Endodermal cell (in vitro differentiated cells): ENCODE measurements at regions not wholly inside any gene's neighbourhood (a gene's known extent, or its start where the extent isn't known, plus 50 kb on each side); places are given as distances from the start of the nearest gene placed in this dataset.

Source experiments
- DNase-seq: peaks from one replicate; pipeline ENCODE4 v3.0.0-alpha.2; 2017
- H3K27ac ChIP-seq: 2 replicates; pipeline ENCODE4 v1.5.1; 2013; ENCODE audit warnings: mild to moderate bottlenecking, low read depth, low read length, moderate library complexity
- H3K27me3 ChIP-seq: 2 replicates; pipeline ENCODE4 v1.6.1; 2013; ENCODE audit warnings: mild to moderate bottlenecking, low read length, moderate library complexity; ENCODE audit not compliant: insufficient read depth, control insufficient read depth, poor library complexity, severe bottlenecking
- H3K36me3 ChIP-seq: 2 replicates; pipeline ENCODE4 v1.7.0; 2013; ENCODE audit warnings: mild to moderate bottlenecking, low read length, moderate library complexity; ENCODE audit not compliant: control insufficient read depth, insufficient read depth
- H3K4me1 ChIP-seq: one replicate; pipeline ENCODE4 v1.7.0; 2013; ENCODE audit warnings: low read length; ENCODE audit not compliant: control insufficient read depth, insufficient read depth
- H3K4me3 ChIP-seq: 2 replicates; pipeline ENCODE4 v1.5.1; 2013; ENCODE audit warnings: mild to moderate bottlenecking, low read length, moderate library complexity
- H3K9ac ChIP-seq: 2 replicates; pipeline ENCODE4 v1.6.1; 2013; ENCODE audit warnings: mild to moderate bottlenecking, low read length, moderate library complexity; ENCODE audit not compliant: poor library complexity, severe bottlenecking; ENCODE audit errors: extremely low read depth
- H3K9me3 ChIP-seq: 2 replicates; pipeline ENCODE4 v1.6.1; 2013; ENCODE audit warnings: mild to moderate bottlenecking, low read length, moderate library complexity; ENCODE audit not compliant: control insufficient read depth
- H3K27ac Mint-ChIP-seq: 2 replicates; pipeline ENCODE4 v1.8.0; 2020; ENCODE audit warnings: mixed read lengths
- H3K27me3 Mint-ChIP-seq: 2 replicates; pipeline ENCODE4 v1.8.0; 2021; ENCODE audit warnings: mild to moderate bottlenecking, mixed read lengths; ENCODE audit not compliant: insufficient read depth
- H3K36me3 Mint-ChIP-seq: 2 replicates; pipeline ENCODE4 v1.8.0; 2020; ENCODE audit warnings: low read depth, mixed read lengths
- H3K4me1 Mint-ChIP-seq: 2 replicates; pipeline ENCODE4 v1.8.0; 2020; ENCODE audit warnings: mixed read lengths
- H3K4me3 Mint-ChIP-seq: 2 replicates; pipeline ENCODE4 v1.8.0; 2020; ENCODE audit warnings: mild to moderate bottlenecking, moderate library complexity, mixed read lengths
- H3K9me3 Mint-ChIP-seq: 2 replicates; pipeline ENCODE4 v1.8.0; 2020; ENCODE audit warnings: mild to moderate bottlenecking, mixed read lengths
- CTCF ChIP-seq: fragments of 200-600 bp; sonication (generic); conservative IDR thresholded peaks from 2 replicates; pipeline ENCODE4 v1.5.0; 2021; ENCODE audit warnings: antibody characterized with exemption, mild to moderate bottlenecking
- WGBS, 2 experiments: methylation state at CpG; one replicate each; pipeline versions ENCODE4 v1.1.5 to v1.1.7; 2013; ENCODE audit warnings: missing lambda C conversion rate in 2 of 2, mixed read lengths in 1 of 2; ENCODE audit not compliant: insufficient coverage in 1 of 2, insufficient read length in 1 of 2; 5-methylcytosine and 5-hydroxymethylcytosine counted together

DNA sequence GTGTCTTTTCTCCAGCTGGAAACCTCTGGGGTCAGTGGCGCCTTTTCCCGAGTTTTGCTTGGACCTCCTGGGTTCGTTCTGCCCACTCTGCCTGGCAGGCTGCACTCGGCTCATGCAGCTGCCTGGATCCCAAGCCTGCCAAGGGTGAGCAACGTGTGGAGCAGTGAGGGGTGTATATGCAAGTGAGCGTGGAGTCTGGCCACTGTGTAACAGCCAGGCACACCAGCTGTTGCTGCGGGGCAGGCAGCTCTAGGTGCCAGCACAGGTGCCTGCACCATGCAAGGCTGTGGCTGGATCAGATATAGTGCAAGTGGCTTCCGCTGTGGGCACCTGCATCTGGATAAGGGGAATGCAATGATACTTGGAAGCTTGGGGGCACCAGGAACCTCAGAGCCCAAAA lies 699.4 kb downstream of the SLITRK1 start:
- H3K9ac ChIP-seq, result no peak overlapping the region
- Mint-ChIP-seq H3K36me3 (no peaks in the 10 kb centered on the region), H3K27ac (no peak overlapping the region), H3K9me3 (peaks cover 13% of the 10 kb centered on the region), H3K4me1 (no peaks in the 10 kb centered on the region), H3K4me3 (no peak overlapping the region), H3K27me3 (no peaks in the 10 kb centered on the region)
- no peaks in the 10 kb centered on the region for H3K36me3 ChIP-seq
- TF ChIP-seq CTCF, result no peak
- DNase-seq, result peak; percentile 43
- no peak overlapping the region for H3K4me3 ChIP-seq
- no peak overlapping the region for H3K27ac ChIP-seq
- 88% methylated on average over 8 of the region's 8 CpGs; no CpG with 5 or more reads in 1 of the 2 experiments for WGBS, 2 experiments
- H3K9me3 ChIP-seq, result no peaks in the 10 kb centered on the region
- no peaks in the 10 kb centered on the region for H3K27me3 ChIP-seq
- H3K4me1 ChIP-seq, result peaks cover 4% of the 10 kb centered on the region

DNA sequence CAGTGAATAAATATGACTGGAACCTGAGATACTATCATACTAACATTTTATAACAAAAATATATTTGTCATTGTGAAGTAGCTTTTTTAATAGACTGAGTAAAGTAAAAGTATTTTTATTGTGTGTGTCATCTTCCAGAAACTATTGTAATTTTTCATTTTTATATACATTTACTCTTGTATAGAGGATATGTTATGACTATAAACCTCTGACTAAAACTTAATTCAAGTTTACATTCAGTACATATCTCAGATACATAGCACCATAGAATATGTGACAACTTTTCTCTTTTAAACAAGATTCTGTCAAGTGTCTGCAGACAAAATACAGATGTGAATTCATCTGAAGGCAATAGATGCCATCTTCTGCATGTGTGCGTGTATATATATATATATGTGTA lies 704.3 kb downstream of the SLITRK1 start:
- no peak for DNase-seq
- H3K4me1 ChIP-seq, result peaks cover 4% of the 10 kb centered on the region
- TF ChIP-seq CTCF, result no peak
- no peaks in the 10 kb centered on the region for H3K4me1 Mint-ChIP-seq
- H3K27ac Mint-ChIP-seq, result no peak overlapping the region
- H3K27ac ChIP-seq, result no peak overlapping the region
- H3K27me3 ChIP-seq, result no peaks in the 10 kb centered on the region
- H3K36me3 ChIP-seq, result no peaks in the 10 kb centered on the region
- no peak overlapping the region for H3K4me3 ChIP-seq
- no peak overlapping the region for H3K4me3 Mint-ChIP-seq
- no CpG with 5 or more reads among the region's 1 CpG for WGBS, 2 experiments
- H3K9me3 ChIP-seq, result no peaks in the 10 kb centered on the region
- no peak overlapping the region for H3K9ac ChIP-seq
- no peaks in the 10 kb centered on the region for H3K27me3 Mint-ChIP-seq
- H3K36me3 Mint-ChIP-seq, result no peaks in the 10 kb centered on the region
- no peaks in the 10 kb centered on the region for H3K9me3 Mint-ChIP-seq

GRCh38 chr13:83168590-83168989 lies 713.7 kb downstream of the SLITRK1 start:
- Mint-ChIP-seq H3K27me3 (no peaks in the 10 kb centered on the region), H3K4me1 (no peaks in the 10 kb centered on the region), H3K36me3 (no peaks in the 10 kb centered on the region), H3K27ac (no peak overlapping the region), H3K9me3 (peaks cover 11% of the 10 kb centered on the region), H3K4me3 (no peak overlapping the region)
- no peak overlapping the region for H3K4me3 ChIP-seq
- WGBS, 2 experiments, result 100% methylated on average over 1 of the region's 1 CpG; no CpG with 5 or more reads in 1 of the 2 experiments
- no peaks in the 10 kb centered on the region for H3K4me1 ChIP-seq
- H3K9ac ChIP-seq, result no peak overlapping the region
- H3K36me3 ChIP-seq, result no peaks in the 10 kb centered on the region
- no peak for TF ChIP-seq CTCF
- H3K27me3 ChIP-seq, result no peaks in the 10 kb centered on the region
- DNase-seq, result no peak
- H3K9me3 ChIP-seq, result peaks cover 5% of the 10 kb centered on the region
- H3K27ac ChIP-seq, result no peak overlapping the region
